Islet precursor cell (in vitro differentiated cells): ENCODE measurements at regions not wholly inside any gene's neighbourhood (a gene's known extent, or its start where the extent isn't known, plus 50 kb on each side); places are given as distances from the start of the nearest gene placed in this dataset.

Experiments used
- DNase-seq: peaks from one replicate; pipeline ENCODE4 v3.0.0-alpha.2; 2018

DNA sequence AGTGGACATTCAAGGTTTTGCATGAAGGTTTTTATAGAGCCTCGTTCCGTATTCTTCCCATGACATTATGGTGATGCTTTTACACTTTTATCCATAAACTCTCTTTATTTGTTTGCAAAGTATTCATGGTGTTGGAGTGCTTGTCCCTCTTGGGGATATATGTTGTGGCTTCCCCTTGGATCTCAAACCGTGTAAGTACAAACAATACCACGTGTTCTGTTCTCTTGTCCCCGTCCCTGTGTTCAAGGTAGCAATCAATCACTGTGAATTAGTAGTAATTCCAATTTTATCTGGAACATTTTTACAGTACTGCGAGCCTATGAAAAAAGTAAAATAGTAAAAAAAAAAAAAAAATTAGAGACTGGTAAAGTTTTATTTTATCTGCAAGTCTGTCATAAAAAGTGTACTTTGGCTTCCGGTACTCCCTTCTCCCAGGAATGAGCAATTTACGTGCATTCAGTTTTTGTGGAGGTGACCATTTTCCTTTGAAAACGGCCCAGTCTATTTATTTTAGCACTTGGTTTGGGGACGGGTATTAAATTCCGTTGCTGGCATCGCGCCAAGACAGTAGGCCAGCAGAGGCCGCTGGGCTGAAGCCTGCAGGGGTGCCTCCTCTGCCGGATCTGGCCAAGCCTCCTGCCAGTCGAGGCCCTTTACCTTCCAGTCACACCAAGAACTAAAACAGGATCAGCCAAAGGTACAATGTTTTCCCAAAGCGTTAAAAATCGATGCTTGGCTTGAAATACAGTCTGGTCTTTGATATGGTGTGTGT, 175.7 kb downstream of the SOCS6 start:
- DNase-seq: peak; percentile 83

DNA sequence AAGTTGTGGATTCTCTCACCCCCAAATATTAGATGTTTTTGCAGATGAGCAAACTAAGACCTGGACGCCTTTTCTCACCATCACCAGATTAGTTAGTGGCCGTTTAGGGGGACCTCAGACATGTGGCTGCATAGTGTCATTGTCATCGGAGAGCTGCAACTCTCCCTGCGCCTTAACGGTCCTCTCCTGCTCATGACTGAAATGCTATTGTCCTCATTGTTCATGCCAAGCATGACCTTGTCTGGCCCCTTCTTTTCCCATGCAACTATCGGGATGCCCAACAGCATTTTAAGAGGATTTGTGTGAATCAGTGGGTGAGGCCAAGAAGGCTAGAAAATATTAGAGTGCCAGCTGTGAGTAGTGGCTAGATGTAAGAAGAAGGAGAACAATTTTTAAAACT, 174.2 kb downstream of the SOCS6 start:
- DNase-seq: no peak

DNA sequence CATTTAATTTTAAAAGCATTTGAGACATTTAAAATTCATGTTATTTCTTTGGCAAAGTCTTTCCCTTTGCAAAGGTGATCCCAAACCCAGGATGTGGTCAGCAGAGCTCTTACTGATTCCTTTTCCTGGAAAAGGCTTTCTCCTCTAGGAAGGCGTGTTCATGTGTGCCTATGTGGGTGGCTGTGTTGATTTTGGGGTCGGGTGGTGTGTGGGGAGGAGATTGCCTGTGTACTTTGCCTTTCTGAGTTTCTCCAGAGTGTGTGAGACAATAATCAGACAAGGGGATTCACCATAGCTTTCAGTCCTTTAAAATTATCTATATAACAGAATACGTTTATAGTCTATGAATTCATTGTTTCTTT, 173.2 kb downstream of the SOCS6 start:
- DNase-seq: no peak

DNA sequence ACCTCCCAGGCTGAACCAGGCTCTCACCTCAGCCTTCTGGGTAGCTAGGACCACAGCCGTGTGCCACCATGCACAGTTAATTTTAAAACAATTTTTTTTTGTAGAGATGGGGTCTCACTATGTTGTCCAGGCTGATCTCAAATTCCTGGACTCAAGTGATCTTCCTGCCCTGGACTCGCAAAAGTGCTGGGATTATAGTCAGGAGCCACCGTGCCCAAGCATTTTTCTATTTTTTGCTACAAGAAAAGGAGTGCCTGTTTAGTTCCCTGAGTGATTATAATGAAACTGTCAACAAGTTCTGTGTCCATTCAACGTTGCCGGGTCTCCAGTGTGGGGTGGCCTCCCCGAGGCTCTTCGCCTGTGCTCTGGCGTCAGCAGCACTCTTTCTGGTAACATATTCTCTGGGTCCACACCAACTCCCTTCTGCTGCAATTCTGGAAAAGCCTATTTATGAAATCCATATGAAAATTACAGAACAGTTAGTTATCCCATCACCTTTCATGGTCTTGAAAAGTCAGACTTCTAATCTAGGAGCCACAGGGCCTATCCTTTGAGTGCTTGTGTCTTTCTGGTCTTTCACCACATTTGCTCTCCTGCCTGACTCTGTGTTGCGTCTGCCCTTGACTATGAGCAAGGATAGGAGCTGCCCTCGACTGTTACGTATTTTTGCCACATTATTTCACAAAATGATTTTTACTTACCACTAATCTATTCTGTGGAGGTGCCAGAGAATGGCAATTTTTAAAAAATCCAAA, 172.7 kb downstream of the SOCS6 start:
- no peak for DNase-seq

DNA sequence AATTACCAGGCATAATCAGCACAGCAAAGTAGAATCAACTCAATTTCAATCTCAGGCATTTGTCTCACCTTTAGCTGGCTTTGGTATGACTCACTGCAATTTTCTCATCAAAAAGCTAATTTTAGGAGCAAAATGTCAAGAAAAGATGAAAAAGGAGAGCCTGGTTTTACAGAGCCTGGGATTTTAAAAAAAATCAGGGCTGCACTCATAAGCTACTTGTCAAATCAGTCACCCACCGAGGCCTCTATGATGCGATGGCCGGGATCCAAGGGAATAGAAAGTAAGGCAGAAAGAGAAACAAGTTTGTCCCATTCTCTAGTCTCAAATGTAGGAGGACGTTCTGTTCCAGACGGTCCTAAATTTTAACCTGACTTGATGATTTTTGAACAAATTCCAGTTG, 170.9 kb downstream of the SOCS6 start:
- no peak for DNase-seq

DNA sequence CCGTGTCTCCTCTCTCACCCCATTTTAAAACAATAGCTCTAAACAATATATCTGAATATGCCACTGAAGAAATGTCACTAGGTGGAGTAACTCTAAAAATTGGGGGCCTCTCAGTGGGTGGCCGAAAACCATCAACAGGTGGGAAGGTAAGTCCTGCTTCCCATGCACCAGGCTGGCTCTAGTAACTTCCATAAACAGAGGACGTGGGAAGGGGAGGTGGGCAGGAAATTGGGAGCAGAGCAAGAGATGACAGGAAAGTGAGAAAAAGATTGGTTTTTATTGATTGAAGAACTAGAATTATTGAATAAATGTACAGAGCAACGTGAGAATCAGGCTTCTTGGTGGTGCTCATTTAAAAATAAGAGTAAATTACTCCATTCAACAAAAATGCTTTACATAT, 170.4 kb downstream of the SOCS6 start:
- DNase-seq: no peak

DNA sequence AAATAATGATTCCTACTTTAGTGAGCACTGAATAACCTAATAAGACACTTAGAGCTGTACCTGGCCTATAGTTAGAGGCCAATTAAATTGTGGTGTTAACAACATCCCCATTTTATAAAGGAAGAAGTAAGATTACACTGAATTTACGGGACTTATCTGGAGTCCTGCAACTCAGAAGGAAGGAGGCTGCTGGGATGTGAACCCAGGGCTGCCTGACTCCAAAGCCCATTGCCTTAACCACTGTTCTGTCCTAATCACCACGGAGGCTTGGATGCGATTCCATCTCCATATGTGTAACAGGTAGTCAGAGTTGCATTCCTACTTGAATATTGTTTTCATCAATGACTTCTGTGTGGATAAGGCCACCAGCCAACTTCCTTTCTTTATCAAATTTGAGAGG, 168.9 kb downstream of the SOCS6 start:
- no peak for DNase-seq

DNA sequence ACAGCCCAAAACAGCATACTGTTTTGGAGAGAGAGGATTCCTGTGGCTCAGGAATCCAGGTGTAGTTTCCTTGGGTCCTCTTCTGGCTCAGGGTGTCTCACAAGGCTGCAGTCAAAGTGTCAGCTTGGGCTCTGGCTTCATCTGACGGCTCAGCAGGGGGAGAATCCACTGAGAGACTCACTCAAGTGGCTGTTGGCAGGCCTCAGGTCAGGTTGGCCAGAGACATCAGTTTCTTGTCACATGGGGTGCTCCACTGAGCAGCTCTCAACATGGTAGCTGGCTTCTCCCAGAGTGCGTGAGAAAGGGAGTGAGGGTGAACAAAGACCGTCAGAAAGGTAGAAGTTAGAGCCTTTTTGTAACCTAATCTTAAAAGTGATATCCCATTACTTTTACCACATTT, 168.4 kb downstream of the SOCS6 start:
- no peak for DNase-seq

DNA sequence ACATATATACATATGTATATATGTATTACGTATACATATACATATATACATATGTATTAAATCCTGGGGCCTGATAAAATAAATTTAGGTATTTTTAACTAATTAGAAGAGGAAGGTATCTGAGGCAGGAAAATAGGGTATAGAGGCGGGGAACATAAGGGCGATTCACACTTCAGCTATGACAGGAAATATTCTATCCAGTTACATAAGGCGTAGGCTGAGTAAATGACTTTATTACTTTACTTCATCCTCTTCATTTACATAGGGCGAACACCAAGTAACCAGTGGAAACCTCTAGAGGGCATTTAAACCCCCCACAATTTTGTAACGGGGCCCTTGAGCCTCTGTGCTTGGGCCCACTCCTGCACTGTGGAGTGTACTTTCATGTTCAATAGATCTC, 167.5 kb downstream of the SOCS6 start:
- DNase-seq: no peak

DNA sequence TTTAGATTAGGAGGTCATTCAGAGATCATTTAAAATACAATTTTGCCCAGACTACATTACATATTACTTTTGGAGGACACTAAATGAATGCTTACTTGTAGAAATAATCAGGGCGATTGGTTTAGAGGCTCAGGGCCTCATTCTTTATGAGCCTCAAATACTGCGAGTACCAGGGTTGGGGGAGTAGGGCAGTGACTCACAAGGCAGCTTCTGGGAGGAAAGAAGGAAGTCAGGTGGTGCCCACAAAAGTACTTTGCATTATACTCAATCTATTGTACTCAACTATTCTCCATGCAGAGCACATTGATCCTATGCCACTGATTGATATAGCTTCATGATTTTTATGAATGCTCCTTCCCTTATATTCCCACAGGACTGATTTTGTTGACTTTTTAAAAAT, 166.9 kb downstream of the SOCS6 start:
- no peak for DNase-seq

DNA sequence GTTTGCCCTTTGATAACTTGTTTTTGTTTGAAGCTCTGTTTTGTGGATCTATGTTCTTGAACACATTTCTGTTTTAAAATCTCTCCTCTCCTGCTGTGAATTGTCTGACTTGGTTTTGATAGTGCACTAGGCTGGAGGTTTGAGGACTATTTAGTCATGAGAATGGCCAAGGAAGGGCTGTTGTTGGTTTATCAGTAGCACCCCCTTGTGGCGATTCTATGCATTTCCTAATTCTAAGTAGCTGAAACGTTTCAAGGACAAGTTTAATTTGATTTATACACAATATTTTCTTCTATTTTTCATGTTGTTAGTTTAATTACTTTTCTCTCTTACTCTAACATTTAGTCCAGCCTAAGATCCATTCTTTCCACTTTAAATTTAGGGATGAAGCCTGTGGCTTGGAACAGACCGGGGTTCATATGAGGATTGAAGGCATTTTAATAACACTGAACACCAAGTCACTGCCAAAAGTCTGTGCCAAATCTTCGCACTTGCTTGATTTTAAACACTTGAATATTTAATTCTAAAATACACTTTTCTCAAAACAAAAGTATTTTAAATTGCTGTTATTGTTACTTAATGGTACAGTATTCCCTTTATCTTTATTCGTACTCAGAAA, 166.0 kb downstream of the SOCS6 start:
- no peak for DNase-seq

DNA sequence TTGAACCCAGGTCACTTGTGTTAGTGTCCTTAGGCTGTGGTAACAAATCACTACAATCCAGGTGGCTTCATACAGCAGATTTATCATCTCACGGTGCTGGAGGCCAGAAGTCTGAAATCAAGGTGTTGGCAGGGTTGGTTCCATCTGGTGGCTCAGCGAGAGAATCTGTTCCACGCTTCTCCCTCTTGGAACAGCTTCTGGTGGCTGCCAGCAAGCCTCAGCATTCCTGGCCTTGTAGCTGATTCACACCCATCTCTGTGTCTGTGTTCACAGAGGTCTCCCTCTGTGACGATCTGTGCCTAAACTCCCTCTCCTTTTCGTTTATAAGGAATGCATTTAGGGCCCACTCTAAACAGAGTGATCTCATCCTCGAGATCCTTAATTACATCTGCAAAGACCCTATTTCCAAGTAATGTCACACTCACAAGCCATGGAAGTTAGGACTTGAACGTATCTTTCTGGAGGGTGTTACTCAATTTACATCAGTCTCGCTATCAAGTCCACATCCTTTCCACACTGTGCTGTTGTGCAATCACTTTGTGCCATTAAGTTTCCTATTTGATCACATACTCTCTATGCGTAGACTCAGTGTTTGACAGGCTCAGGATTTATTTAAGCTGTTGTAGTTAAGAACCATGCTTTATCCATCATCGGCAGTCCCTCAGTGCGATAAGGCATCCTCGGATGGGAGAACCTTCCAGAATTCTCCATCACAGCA, 164.4 kb downstream of the SOCS6 start:
- DNase-seq: no peak

DNA sequence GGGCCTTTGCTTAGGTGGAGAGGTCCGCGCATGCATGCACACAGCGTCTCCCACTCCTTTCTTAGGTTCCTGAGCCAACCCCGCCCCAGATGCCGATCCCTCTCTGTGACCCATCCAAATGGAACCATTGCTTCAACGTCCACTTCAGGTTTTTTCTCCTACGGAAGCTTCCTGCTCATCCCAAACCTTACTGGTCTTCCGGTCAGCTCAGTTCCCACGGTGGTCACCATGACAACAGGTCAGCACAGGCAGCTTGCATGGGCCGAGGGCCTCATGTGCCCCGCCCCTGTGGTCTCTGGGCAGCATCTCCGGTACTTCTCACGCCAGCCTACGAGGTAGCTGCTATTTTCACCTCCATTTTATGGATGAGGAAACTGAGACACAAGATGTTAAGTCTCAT, 163.7 kb downstream of the SOCS6 start:
- DNase-seq: no peak

DNA sequence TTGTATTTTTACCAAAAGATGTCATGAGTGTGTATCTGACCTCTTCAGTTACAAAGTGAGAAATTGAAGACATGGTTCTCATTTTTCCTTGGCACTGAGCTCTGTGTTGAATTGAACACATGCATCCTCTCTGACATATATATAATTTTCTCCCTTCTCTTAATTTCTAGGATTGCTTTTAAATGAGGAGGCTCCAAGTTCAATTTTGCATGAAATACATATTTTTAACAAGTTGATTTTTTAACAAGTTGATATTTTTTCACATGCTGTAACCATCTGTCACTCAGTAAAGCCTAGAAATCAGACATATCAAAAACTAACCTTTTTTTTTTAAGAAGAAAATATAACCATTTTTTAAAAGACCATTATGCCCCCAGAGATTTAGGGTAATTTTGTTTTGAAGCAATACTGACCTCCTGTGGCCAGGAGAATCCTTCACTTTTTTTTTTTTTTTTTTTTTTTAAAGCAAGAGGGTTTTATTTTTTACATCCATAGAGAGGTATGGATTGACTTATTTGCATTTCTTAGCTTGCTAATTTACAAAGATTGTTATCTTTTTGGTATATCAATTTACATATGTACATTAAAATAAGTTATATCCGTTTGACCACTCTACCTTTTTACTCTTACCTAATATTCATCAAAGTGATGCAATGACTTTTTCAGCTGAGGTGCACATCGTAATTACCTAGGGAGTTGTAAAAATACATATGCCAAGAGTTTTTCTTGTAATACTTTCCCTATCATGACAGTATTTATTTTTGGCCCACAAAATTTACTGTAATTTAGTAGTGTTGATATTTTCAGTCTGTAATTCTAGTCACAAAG, 161.8 kb downstream of the SOCS6 start:
- no peak for DNase-seq

DNA sequence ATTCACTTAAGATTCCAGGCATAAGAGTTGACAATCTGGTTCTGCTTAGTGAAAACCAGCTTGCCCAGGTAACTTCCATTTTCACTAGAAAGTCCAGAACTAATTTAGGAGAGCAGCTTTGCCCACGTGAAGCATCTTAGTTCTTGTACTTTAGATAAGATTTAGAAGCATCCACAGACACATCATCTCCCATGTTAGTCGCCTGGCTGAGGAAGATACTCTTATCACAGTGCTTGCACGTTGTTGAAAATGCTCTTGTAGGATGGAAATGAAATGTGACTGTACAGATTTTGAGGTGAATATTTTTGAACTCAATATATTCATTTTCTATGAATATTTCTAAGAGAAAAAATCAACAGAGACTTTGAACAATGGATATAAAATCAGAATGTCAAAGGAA, 159.7 kb downstream of the SOCS6 start:
- no peak for DNase-seq

DNA sequence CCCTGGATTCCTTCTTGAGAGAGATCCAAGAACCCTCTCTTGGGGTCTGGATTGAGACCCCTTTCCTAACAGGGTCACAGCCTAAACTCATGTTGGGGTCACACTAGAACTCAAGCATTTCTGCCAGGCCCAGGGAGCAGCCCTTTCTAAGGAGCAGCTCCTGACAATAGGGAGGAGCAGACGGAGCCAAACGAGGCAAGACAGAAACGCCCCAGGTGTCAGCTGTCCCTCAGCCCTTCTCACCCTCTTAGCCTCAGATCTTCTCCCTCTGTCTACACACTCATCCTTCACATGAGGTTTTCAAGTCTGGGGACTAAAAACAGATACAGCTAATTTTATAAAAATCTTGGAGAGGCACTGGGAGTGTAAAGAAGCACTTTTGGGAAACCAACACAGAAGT, 157.2 kb downstream of the SOCS6 start:
- DNase-seq: no peak

DNA sequence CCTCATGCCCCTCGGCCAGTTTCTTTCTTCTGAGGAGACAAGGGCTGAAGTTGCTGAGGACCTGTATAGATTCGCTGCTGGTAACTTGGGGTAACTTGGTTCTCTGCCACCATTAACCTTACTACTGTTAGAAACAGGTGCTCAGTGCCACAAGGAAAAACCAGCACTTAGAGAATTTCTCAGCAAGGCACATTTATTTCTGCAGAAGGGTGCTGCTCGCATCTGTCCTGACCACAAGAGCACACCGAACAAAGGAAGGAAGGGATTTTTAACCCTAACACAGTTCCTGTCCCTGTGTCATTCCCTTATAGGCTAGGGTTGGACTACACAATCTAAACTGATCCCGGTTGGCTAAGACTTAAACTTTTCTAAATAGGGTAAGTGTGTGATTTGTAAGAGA, 154.1 kb downstream of the SOCS6 start:
- no peak for DNase-seq

DNA sequence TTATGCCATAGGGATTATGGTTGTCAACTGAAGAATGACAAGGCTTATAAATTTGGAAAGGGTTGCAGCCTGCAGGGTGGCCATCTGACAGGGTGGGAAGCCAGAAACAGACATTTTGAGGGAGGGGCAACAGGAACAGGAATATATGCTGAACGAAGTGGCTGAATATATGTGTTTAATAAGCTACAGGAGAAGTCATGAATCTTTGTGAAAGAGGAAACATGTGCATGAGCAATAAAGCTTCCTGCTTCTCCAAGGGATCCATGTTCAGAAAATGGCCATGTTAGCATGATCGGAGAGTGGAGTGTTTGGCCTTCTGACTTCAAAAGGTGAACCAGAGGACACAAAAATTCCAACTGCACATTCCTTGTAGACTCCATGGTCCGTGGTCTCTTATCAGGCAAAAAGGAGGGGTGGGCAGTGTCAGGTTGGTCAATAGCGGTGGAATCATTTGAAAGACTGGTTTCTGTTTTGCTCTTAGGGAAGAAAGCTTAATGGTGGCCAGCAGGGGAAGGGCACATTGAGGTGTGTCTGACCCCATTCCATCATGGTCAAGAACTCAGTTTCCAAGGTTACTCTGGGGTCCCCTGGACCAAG, 144.1 kb downstream of the SOCS6 start:
- DNase-seq: no peak

DNA sequence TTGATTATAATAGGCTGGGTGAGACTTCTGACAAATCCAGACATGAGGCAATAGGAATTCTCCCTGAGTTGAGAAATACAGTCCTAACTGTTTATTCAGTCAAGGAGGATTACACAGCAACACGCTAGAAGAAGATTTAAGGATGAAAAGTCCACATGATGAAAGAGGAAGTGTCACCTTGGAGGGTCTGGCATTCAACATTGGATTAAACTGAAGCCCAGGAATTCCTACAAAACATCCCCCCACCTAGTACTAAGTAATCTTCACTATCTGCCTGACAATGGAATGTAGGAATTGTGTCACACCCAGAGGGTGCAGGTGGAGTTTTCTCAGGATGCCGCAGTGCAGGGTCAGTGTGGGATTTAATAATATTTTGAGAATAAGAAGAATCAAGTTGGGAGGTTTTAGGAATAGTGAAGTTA, 142.4 kb downstream of the SOCS6 start:
- no peak for DNase-seq

DNA sequence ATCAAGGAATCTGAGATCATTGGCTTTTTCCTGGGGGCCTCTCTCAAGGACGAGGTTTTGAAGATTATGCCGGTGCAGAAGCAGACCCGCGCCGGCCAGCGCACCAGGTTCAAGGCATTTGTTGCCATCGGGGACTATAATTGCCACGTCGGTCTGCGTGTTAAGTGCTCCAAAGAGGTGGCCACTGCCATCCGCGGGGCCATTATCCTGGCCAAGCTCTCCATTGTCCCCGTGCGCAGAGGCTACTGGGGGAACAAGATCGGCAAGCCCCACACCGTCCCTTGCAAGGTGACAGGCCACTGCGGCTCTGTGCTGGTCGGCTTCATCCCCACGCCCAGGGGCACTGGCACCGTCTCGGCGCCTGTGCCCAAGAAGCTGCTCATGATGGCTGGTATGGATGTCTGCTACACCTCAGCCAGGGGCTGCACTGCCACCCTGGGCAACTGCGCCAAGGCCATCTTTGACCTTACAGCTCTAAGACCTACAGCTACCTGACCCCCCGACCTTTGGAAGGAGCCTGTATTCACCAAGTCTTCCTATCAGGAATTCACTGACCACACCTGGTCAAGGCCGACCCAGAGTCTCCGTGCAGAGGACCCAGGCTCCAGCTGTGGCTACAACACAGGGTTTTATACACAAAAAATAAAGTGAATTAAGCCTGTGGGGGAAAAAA, 141.8 kb downstream of the SOCS6 start:
- DNase-seq: no peak

DNA sequence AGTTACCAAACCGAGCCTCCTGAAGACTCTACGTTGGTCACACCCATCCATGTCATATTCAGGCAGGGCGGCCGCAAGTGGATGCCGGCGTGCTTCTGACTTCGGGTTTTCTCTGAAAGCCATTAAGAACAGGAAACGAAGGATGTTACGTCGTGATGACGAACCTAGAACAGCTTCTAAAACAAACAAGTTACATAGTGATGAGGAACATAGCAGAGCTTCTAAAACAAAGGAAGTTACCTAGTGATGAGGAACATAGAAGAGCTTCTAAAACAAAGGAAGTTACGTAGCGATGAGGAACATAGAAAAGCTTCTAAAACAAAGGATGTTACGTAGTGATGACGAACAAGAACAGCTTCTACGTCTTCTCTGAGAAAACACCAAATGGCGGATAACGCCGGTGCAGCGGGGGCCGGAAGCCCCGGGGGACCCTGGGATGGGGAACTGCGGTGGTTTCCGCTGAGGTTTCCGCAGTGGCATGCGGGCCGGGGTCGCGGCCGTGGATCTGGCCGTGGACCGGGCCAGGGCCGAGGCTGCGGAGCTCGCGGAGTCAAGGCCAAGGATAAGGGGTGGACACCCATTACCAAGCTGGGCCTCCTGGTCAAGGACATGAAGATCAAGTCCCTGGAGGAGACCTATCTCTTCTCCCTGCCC, 141.1 kb downstream of the SOCS6 start:
- no peak for DNase-seq
